HG03175 (cell line): ENCODE measurements at regions not wholly inside any gene's neighbourhood (a gene's known extent, or its start where the extent isn't known, plus 50 kb on each side); places are given as distances from the start of the nearest gene placed in this dataset.
"Not testable (repeated sequence)": the region's sequence is repeated elsewhere in the genome, so short reads cannot be mapped to it uniquely, and the experiment has no call there.

Experiments
- ATAC-seq: cut with Tn5 transposase; IDR thresholded peaks from one replicate; pipeline ENCODE4 v1.9.1; 2021; ENCODE audit warnings: mild to moderate bottlenecking, moderate library complexity; ENCODE audit not compliant: unreplicated experiment

- no peak for ATAC-seq
Measured at GRCh38 chr10:123221418-123221817, 67.2 kb downstream of the BUB3 start.

GRCh38 chr10:123222832-123223231 is 68.6 kb downstream of the BUB3 start:
- no peak for ATAC-seq

- no peak for ATAC-seq
Measured at GRCh38 chr10:123227706-123228105, 73.5 kb downstream of the BUB3 start.

DNA sequence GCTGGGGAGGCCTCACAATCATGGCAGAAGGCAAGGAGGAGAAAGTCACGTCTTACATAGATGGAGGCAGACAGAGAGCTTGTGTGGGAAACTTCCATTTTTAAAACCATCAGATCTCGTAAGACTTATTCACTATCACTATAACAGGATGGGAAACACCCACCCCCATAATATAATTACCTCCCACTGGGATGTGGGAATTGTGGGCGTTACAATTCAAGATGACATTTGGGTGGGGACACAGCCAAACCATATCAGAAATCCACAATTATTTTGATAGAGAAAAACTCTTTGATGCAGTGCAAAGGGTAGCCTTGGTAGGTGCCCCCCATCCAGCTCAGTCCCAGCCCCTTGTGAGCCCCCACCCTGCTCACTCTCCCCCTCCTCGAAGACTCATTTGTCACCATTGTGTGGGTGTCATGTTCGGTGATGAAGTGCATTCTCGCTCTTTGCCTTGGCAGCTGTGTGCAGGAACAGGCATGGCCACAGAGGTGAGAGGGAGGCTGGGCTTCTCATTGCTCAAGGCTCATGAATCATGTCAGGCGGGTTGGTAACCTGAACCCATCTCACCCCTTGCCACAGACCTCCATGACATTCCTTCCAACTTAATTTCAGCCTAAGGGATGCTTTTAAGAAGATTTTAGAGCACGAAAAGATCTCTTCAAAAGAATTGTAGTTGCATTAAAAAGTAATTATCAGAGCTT is 75.9 kb downstream of the BUB3 start:
- ATAC-seq = no peak

GRCh38 chr10:123232879-123233278 is 78.7 kb downstream of the BUB3 start:
- ATAC-seq = not testable (repeated sequence)

- ATAC-seq = not testable (repeated sequence)
Measured at GRCh38 chr10:123235014-123235413, 80.8 kb downstream of the BUB3 start.

DNA sequence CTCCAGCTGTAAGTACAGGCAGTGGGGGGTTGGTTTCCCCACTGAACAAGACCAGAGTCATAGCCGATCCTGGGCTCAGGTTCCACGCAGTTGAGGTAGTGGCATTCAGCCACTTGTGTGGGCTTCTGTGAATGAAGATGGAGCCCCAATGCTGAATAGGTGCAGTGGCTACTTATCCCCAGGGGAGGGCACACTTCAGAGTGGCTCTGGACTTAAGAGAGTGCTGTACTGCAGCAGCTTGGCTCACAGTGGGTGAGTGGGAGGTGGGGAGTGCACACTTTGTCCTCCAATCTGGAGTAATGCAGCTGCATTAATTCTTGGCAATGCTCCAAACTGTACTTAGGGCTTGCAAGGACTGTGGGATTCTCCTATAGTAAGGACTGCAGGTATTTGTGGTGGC is 81.9 kb downstream of the BUB3 start:
- ATAC-seq = no peak

- ATAC-seq = no peak
Measured at GRCh38 chr10:123240250-123240649, 86.0 kb downstream of the BUB3 start.

DNA sequence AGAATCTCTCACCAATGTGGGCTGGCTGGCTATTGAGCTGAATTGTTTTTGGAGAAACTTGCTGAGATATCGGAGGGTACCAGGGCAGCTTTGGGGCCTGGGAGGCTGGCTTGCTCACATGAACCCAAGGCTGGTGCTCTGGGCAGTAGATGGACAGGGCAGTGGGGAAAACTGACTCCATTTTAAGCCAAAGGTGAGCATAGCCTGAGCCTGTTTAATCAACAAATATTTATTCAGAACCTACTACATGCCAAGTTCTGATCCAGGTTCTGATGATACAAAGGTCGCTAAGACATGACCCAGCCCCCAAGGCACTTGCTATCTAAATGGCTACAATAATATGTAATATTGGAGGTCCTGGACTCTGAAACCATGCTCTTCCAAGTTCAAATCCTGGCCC is 86.6 kb downstream of the BUB3 start:
- ATAC-seq = no peak

DNA sequence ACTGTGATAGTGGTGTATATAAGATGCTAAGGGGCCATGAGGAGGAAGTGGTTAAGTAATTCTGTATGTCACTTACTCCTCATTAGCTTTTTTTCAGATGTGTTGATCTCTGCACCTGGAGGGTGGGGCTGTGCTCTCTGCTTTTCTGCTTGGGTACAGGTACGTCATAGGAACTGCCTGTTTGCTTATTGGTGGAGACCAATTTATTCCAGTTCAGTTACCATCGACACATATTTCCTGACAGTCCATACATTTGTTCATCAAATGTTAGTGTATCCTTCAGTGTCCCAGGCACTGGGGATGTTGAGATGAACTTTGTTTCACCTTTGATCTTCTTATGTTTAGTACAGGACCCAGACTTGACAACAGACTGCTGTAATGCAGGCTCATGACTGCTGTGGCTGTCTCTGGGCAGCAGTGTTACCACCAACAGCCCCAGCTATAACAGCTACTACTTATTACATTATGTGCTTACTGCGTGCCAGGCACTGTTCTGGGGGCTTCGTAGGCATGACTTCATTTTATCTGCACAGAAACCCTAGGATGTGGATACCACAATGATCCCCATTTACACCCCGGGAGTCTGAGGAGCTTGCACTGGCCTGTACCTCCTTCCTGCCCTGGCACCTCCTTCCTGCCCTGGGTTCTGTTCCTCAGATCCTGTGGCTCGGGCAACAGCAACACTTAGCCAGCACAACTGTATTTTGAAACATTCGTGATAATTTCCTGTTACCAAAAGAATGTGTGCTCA is 87.4 kb downstream of the BUB3 start:
- peak; percentile 86 for ATAC-seq

DNA sequence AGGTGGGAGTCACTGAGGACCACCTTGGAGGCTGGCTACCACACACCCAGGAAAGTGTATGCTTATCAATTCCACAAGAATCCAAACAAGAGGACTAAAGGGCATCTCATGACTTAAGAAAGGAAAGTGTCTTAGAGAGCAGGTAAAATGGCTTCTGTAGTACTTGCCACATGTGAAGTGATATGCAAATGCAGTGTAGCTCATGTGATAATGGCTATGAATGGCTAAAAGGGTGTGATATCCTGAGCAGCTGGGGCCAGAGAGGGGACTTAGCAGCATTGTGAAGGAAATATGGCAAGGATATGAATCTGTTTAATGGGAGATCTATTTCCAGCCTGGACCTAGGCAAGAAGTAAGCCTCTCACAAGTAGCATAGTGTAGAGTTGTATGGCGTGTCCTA is 90.5 kb downstream of the BUB3 start:
- ATAC-seq = no peak

DNA sequence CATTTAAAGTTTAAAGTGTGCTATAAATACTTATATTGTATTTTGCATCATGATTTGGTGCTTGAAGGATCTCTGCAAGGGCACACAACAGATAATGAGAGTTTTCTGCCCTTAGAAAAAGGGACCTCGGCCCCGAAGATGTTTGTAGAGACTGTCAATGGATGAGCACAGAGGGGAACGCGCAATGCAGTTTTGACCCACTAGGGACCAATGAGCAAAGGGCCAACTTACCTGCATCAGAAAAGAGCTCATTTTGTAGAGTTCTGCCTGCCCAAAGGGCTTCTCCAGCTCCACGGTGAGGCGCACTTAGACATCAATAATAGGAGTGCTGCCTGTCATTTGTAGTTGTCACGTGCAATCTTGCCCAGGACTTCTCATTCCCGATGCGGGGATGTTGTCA is 91.1 kb downstream of the BUB3 start:
- ATAC-seq = no peak

DNA sequence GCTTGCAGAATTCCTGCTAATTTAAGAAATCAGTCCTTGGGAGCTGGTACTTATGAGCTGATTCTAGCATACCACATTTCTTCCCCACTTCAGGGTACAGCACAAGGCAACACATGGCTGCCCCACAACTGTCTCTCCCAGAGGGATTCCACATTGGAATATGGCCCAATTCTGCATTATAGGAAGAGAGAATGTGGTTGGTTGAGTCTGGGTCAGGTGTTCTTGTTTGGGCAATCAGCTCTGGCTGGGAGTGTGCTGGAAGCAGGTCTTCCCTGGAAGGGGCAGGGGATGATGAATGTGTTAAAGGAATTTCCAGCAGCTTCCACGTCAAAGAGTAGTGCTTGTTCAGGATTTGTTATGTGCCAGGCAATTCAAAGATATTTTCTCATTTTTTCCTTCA is 95.7 kb downstream of the BUB3 start:
- ATAC-seq = no peak

DNA sequence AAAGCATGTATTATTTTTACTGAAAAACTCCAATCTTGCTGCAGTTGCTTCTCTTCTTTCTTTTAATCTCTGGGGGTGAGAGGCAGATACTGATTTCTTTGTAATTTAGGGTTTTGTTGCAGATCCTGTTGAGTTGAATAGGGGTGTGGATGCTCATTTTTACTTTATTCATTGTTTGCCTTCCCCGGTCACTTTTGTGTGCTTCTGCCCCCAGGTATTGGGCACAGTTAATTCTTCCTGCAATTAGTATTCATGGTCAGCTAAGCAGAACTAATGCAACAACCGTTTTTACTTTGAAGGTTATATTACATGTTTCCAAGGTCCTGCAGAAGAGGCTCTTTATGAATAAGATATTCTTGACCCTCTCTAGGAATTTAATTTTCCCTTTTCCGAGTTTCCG is 96.4 kb downstream of the BUB3 start:
- no peak for ATAC-seq

DNA sequence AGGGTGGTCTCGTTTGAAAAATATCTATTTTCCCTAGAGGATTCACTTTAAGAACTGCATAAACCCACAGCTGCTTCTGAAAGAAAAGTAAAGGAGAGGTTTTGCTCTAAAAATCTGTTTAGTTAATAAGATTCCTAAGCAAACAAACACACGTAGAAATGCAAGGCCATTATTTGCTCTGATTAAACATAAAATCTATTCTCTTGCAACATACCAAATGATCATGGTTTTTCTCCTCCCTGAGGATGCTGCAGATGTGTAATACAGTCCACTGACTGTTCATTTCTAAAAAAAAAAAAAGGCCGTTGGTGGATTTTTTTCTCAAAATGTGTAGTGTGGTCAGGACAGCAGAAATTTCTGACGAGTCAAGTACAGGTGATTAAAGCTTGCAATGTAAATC is 98.6 kb downstream of the BUB3 start:
- ATAC-seq = no peak

DNA sequence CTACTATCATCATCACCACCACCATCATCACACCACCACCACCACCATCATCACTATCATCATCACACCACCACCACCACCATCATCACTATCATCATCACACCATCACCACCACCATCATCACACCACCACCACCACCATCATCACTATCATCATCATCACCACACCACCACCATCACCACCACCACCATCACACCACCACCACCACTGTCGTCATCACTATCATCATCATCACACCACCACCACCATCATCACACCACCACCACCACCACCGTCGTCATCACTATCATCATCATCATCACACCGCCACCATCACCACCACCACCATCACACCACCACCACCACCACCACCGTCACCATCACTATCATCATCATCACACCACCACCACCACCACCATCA is 100.1 kb downstream of the BUB3 start:
- not testable (repeated sequence) for ATAC-seq

GRCh38 chr10:123257904-123258456 is 103.8 kb downstream of the BUB3 start:
- ATAC-seq = no peak

GRCh38 chr10:123259081-123259480 is 104.9 kb downstream of the BUB3 start:
- ATAC-seq = no peak

GRCh38 chr10:123259791-123260190 is 105.6 kb downstream of the BUB3 start:
- no peak for ATAC-seq

DNA sequence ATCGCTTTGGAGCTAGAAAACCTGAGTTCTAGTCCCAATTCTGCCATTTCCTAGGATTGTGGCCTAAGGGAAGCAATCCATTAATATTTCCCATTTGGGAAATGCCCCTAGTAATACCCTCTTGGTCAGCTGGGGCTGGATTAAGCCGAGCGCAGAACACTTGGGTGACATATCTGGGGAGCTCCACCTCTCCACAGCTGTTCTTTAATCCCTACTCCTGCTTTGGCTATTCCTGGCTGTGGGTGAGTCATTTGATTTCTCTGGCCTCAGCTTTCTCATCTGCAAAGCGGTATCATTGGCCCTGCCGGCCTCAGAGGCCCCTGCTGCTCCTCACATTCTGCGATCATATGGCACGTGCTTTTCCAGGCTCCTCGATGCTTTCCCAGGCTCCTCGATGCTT is 108.3 kb downstream of the BUB3 start:
- no peak for ATAC-seq

DNA sequence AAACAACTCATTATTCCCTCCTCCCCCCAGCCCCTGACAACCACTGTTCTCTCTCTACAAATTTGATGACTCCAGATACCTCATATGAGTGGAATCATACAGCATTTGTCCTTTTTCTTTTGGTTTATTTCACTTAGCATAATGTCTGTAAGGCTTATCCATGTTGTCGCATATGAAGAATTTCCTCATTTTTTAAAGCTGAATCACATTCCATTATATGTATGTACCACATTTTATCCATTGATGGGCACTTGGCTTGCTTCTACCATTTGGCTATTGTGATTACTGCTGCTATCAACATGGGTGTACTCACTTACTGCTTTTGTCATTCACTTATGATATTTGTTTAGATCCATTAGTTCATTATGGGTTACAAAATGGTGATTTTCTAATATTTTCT is 112.8 kb downstream of the BUB3 start:
- no peak for ATAC-seq

DNA sequence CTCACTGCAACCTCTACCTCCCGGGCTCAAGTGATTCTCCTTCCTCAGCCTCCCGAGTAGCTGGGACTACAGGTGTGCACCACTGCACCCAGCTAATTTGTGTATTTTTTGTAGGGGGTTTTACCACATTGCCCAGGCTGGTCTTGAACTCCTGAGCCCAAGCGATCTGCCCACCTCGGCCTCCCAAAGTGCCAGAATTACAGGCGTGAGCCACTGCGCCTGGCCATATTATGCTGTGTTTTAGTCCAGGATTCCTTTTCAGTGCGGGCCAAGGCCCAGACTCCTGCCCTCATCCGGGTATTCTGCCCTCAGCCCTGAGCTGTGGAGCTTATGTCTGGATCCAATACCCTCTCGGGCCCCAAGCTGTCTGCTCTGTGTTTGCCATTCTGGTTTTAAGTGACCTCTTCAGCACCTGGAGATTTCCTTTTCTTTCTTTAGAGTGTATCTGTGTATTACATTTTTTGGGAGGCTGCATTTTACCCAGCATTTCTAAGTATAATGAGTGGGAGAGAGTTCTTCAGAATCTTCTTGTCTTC is 114.9 kb downstream of the BUB3 start:
- no peak for ATAC-seq
